SK-N-SH (cell line): ENCODE measurements at regions not wholly inside any gene's neighbourhood (a gene's known extent, or its start where the extent isn't known, plus 50 kb on each side); places are given as distances from the start of the nearest gene placed in this dataset.

Source experiments
- CTCF ChIP-seq: fragments of 200-600 bp; sonication (generic); IDR thresholded peaks from 2 replicates; pipeline ENCODE4 v1.6.1; 2017; ENCODE audit warnings: antibody characterized with exemption, mild to moderate bottlenecking, moderate library complexity
- EZH2phosphoT487 ChIP-seq: fragments of 200-600 bp; sonication (generic); IDR thresholded peaks from 2 replicates; pipeline ENCODE4 v1.6.1; 2017; ENCODE audit warnings: low read depth, mixed run types, mild to moderate bottlenecking, antibody characterized with exemption, moderate library complexity, borderline replicate concordance
- GABPA ChIP-seq: IDR thresholded peaks from 2 replicates; pipeline ENCODE4 v1.4.0; 2012; ENCODE audit warnings: low read depth, mild to moderate bottlenecking
- GATA2 ChIP-seq: sonication (generic); formaldehyde crosslinking; IDR thresholded peaks from 2 replicates; pipeline ENCODE4 v1.5.0; 2020; ENCODE audit warnings: mild to moderate bottlenecking, missing genetic modification reagents
- JUND ChIP-seq: IDR thresholded peaks from 2 replicates; pipeline ENCODE4 v1.4.0; 2012
- MAX ChIP-seq: IDR thresholded peaks from 2 replicates; pipeline ENCODE4 v1.4.0; 2012; ENCODE audit warnings: low read depth
- NFIC ChIP-seq: IDR thresholded peaks from 2 replicates; pipeline ENCODE4 v1.4.0; 2012; ENCODE audit warnings: borderline replicate concordance
- NRF1 ChIP-seq: IDR thresholded peaks from 2 replicates; pipeline ENCODE4 v1.6.1; 2012; ENCODE audit warnings: low read depth, mild to moderate bottlenecking, low read length
- POLR2AphosphoS5 ChIP-seq: IDR thresholded peaks from 2 replicates; pipeline ENCODE4 v1.6.1; 2012; ENCODE audit warnings: low read depth, low read length
- RCOR1 ChIP-seq: fragments of 150-350 bp; IDR thresholded peaks from 2 replicates; pipeline ENCODE4 v1.6.1; 2017; ENCODE audit warnings: antibody characterized with exemption, low read length
- REST ChIP-seq: IDR thresholded peaks from 2 replicates; pipeline ENCODE4 v1.6.1; 2012; ENCODE audit warnings: mild to moderate bottlenecking, low read depth, low read length, moderate library complexity
- TCF12 ChIP-seq: IDR thresholded peaks from 2 replicates; pipeline ENCODE4 v1.4.0; 2012
- USF2 ChIP-seq: fragments of 150-350 bp; IDR thresholded peaks from 2 replicates; pipeline ENCODE4 v1.6.1; 2017; ENCODE audit warnings: antibody characterized with exemption, low read length, low read depth, borderline replicate concordance

- TF ChIP-seq JUND, result no peak
- no peak for TF ChIP-seq USF2
- TF ChIP-seq POLR2AphosphoS5, result no peak
- TF ChIP-seq NRF1, result no peak
- no peak for TF ChIP-seq CTCF
- no peak for TF ChIP-seq RCOR1
- TF ChIP-seq EZH2phosphoT487, result no peak
- TF ChIP-seq GATA2 (CRISPR knock-in tag), result no peak
- no peak for TF ChIP-seq GABPA
- TF ChIP-seq REST, result no peak
- TF ChIP-seq MAX, result no peak
- no peak for TF ChIP-seq NFIC
- no peak for TF ChIP-seq TCF12
Measured at GRCh38 chr6:134415656-134416055, 97.7 kb upstream of the SGK1 start.
